NCI-H748 (cell line): ENCODE measurements at regions not wholly inside any gene's neighbourhood (a gene's known extent, or its start where the extent isn't known, plus 50 kb on each side); places are given as distances from the start of the nearest gene placed in this dataset.

ENCODE experiments used
- DNase-seq: peaks from one replicate; lab custom pipeline; 2025; ENCODE audit not compliant: unreplicated experiment; lab: John Stamatoyannopoulos, UW

DNA sequence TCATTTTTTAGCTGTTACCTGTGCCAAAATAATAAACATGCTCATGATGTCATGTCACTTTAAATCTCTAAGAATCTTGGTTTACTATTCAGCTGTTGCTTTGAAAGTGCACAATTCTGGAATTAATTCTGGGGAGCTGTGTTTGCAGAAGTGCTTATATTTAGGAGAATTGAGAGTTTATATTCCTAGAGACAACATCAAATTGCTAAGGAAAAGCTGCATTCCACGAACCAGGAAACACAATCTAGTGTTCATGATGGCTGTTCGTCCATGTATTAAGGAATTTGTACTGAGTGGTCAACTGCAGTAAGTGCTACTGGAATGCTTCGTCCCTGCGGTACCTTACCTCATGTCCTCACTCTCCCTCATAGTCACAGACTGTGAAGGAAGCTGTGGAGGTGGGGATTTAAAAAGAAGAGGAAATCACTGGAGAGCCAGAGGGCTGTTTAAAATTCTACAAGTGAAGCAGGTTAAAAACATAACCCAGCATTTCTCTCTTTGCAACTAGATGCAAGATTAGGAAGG lies 161.0 kb downstream of the TRMT11 start:
- DNase-seq: no peak

- peak; percentile 33 for DNase-seq
Measured at GRCh38 chr6:126148853-126149252, 162.5 kb downstream of the TRMT11 start.

DNA sequence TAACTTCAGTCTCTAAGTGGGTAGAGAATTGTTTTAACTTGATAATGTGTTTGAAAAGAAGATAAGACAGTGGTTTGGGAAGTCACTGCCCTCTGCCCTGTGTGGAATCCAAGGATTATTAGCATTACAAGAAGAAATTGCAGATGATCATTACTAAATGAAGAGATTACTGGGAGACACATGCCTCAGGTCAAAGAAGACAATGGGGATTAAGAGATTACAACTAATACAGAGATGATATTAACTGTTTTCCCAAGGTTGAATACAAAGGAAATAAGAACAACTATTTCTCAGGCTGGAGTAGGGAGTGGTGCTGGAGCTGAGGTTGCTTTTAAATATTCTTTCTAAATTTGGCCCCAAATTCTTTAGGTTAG lies 166.0 kb downstream of the TRMT11 start:
- DNase-seq: no peak

- no peak for DNase-seq
Measured at GRCh38 chr6:126153661-126154060, 167.3 kb downstream of the TRMT11 start.

- DNase-seq: no peak
Measured at GRCh38 chr6:126156973-126157372, 170.6 kb downstream of the TRMT11 start.

DNA sequence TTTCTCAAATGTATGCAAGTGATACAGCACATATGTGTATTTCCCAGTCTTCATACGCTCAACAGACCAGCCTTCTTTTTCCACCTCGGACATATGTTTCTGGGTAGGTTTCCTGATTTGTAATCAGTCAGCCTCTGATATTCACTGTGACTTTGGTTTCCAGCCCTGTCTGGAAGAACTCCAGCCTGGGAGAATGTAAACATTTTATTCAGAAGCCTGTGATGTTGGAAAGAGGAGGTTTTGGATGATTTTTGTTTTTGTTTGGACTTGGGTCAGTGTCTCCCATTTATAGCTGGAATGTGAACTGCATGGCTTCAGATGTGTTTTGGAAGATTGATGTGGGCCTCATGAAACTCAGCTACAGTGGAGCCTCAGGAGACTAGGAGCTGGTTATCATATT lies 172.2 kb upstream of the CENPW start:
- no peak for DNase-seq

- DNase-seq: no peak
Measured at GRCh38 chr6:126170433-126170832, 169.5 kb upstream of the CENPW start.

- peak; percentile 48 for DNase-seq
Measured at GRCh38 chr6:126170978-126171382, 168.9 kb upstream of the CENPW start.

DNA sequence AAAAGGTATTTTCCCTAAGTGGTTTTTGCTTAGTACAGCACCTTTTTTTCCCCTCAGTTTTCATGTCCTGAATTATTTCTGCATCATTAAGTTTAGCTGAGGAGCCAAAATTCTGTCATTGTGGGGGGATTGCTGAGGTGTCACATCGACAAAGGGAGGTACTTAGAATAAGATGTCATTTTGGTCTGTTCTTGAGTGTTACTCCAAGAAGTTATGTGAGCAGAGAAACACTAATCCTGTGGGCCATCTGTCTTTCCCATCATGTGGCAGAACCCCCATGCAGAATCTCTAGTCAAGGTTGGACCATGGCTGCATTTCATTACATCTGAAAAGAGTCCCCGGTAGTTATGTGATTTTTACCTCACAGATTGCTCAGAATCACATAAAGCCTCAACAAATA lies 167.8 kb upstream of the CENPW start:
- DNase-seq: no peak

DNA sequence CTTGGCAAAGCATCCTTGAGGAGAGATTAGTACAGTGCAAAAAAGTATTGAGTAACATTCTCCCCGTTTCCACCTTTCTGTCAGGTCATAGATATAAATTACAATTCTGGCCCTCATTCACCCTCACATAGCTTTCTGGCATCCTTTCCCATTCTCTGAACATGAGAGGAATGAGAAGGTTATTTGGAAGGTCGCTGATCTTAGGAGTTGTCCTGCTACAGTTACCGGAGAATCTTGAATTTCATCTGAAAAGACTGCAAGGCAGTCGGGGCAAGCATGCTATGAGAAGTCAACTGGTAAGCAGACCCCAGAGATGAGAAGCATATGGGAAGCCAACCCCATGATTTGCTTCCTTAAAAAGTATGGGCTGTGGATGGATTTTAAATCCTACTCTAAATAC lies 166.7 kb upstream of the CENPW start:
- no peak for DNase-seq

- DNase-seq: no peak
Measured at GRCh38 chr6:126174697-126175096, 165.2 kb upstream of the CENPW start.

DNA sequence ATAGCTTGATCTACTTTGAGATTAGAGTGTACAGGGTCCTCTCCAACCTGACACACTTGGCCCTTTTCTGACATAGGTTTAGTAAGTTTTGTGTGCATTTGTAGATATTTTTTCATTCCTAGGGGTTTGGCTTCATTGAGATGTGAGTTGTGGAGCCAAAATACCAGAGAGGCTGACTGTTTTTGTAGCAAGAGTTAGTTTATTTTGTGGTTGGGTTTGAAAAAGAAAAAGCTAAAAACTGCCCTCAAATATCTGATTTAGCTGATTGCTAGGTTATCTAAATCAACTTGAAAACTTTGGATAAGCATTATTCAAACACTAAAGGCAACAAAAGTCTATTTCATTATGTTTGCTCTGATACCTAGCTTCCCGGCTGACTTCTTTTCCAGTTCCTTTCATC lies 164.7 kb upstream of the CENPW start:
- no peak for DNase-seq

GRCh38 chr6:126176282-126176681 lies 163.6 kb upstream of the CENPW start:
- DNase-seq: peak; percentile 62

DNA sequence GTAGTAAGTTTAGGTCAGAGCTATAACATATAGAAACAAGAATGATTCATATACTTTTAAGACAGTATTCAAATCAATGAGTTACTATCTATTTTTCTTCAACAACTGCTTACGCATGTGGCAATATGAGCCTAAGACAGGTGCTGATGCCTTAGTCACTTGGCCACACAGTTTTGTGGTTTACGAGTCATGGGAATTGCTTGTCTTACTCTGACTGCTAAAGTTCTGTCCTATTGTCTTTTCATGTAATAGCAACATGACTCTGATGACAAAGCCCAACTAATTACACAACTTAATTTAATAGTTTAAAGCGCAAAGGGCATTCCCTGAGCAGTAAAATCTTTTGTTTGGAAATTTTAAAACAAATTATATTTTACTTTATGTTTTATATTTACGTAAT lies 159.3 kb upstream of the CENPW start:
- no peak for DNase-seq

GRCh38 chr6:126181173-126181741 lies 158.7 kb upstream of the CENPW start:
- no peak for DNase-seq

DNA sequence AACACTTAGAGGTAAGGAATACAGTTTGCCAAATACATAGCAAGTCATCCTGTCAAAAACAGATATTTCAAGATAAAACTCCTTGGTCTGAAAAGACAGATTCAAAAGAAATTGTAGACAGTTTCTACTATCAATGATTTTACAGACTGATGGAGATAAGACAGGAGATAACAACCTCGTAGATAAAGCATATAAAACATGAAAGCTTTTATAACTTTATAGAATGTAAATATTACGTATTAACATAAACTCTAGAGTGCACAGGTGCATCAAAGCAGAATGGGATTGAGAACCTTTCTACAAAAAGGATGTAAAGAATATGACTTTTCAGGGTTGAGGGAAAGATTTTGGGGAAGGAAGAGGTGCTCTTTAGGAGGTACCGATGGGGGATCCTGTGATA lies 158.0 kb upstream of the CENPW start:
- no peak for DNase-seq

DNA sequence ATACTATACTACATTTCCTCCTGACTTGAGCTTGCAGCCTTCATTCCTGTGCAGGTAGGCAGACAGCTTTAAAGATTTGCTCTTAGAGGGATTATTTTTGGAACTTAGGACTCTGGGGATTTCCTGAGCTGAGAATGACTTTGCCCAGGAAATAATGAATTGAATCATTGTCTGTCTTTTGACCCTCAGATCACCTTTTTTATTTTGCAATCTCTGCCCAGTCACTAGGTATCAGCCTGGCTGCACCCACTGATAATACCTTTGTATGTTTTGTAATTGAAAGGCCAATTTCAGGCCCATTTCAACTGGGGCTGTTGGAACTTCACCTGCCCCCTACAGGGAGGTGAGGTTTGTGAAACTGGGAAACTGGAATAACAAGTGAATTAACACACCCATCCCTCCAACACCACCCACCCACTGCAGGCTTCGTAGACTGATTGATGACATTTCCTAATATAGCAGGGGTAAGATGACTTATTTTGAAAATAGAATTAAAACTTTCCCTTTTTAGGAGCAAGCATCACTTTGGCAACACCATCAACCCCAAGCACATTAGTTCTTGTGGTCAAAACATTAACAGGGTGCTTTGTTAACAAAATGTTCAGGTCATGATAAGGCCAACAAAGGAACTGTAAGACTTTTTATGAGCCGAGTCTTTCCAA lies 157.1 kb upstream of the CENPW start:
- DNase-seq: peak; percentile 24

- no peak for DNase-seq
Measured at GRCh38 chr6:126185774-126186173, 154.1 kb upstream of the CENPW start.

DNA sequence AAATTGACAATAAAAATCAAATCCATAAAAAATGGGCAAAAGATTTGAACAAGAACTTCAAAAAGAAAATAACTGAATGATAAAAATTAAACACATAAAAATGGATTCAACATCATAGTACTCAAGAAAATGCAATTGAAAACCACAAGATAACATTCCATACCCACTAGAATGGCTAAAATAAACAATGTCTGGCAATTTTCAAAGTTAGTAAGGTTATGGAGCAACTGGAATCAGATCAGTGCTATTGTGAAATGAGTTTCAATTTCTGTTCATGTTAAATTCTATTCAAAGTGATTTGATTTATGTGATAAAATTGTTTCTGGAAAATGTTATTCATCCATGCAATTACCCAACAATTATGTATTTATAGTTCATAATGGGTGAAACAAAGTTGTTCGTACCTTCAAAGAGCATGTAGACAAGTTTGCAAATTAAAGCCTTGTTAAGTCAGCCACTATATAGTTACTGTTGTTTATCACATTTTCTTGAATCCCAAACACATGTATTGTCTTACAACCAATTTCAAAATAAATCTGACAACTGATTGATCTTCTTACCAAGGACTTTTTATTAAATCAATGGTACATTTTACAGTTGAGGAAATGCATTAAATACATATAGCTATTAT lies 151.5 kb upstream of the CENPW start:
- DNase-seq: no peak

DNA sequence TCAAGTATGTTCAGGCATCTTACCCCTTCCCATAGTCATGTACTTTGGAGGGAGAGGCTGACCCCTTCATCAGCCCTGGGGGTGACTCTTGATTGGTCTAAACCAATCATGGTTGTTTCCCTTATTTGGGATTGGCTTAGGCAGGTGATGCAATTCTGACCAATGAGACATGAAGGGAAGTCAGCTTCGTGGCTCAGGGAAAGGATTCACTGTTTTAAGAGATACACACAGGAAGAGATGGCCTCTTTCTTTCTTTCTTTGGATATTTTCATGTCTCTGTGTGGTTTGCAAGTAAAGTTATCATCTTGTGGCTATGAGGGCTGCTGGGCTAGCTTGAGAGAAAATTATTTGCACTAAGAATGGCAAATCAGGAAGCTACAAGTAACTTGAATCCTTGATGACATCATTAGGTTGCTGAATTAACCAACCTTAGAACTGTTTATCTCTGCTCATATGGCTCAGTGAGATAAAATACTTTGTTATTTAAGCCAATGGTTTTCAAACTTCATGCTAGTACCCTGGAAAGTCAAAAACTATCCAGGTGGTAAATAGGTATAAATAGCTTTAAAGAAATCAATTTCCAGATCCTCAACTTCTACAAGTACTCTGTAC lies 144.2 kb upstream of the CENPW start:
- no peak for DNase-seq

GRCh38 chr6:126198631-126199030 lies 141.3 kb upstream of the CENPW start:
- DNase-seq: peak; percentile 83

GRCh38 chr6:126199466-126199865 lies 140.4 kb upstream of the CENPW start:
- DNase-seq: peak; percentile 46
